NCI-H2171 treated with DMSO at 0.1 percent for 48 hours (cell line): ENCODE measurements at regions not wholly inside any gene's neighbourhood (a gene's known extent, or its start where the extent isn't known, plus 50 kb on each side); places are given as distances from the start of the nearest gene placed in this dataset.

ENCODE experiments used
- DNase-seq: peaks from one replicate; lab custom pipeline; 2025; lab: John Stamatoyannopoulos, UW

DNA sequence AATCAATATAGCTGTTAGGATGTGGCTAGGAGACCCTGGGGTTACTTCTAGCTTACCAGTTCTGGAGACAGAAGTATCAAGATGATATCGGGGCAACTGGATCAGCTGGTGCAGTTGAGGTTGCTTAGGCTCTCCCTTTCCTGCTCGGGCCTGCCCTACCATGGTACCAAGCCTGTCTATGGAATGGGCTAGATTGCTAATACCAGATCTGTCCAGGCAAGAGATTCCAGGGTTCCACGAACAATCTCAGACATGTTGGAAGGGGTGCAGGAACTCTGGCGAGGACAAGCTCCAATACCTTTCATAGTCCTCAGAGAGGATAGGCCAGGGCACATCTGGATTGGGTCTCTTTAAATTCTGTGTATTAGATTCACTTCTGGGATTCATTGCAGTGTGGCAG, 53.8 kb downstream of the ADM start:
- DNase-seq: no peak

DNA sequence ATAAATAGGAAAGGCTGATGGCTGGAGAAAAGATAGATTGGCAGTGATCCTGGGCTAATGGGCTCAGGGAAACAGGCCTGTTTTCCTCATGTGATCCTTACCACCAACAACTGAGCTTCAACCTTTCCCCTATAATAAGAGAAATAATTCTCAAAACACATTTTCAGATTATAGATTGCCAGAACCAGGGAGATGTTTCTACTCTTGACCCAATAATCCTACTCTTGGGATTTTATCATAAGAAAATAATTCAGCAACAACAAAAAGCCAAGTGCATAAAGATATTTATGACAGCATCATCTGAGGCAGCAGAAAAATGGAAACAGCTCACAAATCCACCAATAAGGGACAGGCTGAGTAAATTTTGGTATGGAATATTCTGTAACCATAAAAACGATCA, 54.3 kb downstream of the ADM start:
- no peak for DNase-seq

DNA sequence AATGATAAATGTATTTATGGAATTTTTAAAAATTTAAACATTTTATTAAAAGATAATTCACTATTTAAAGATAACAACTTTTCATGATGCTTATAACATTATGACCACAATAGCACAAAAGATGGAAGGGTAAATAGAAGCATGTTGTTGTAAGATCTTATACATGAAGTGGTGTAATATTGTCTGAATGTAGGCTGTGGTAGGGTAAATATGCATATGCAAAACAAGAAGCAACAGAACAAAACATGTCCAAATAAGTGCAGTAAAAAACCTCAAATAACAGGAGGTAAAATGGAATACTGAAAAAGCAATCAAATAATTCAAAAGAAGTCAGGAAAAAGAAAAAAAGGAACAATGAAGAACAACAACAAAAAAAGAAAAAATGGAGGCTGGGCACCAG, 56.0 kb downstream of the ADM start:
- no peak for DNase-seq

DNA sequence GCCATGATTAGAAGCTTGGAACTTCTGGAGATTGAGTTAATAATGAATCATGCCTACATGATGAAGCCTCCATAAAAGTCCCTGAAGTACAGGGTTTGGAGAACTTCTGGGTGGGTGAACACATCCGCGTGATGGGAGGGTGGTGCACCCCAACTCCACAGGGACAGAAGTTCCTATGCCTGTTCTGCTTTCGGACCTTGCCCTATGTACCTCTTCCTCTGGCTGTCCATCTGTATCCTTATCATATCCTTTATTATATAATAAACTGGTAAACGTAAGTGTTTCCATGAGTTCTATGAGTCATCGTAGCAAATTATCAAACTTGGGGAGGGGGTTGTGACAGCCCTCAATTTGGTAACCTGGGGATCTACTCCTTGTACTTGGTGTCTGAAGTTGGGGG, 60.2 kb downstream of the ADM start:
- no peak for DNase-seq

DNA sequence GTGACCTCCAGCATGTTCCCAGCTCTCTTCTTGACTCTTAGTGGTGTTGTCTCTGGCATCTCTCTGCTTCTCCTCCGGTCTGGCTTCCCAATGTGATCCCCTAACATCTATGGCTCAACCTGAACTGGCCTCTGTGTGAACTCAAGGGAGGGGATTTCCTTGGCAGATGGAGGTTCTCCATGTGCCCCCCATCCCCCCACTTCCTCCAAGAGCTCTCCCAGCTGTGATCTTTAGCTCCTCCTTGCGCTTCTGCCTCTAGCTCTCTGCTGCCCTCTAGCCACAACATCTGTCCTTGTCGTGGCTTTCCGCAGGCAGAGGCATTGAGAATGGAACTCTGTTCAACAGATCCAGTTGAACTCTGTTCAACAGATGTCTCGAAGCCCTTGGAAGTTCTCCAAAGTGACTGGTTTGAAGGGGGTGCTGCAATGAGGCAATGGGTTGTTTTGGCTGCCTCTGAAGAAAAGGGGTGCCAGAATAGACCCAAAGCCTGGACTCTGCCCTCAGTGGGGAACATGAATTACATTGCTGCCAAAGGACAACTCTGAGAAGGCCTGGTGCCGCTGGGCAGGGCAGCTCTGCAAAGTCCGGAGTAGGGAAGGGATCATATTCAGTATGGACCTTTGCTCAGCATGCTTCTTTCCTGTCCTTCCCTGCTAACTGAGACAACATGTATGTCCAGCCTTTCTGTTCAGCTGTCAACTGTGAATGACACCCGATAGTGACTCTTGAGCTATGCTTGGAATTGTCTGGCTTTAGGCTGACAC, 61.9 kb downstream of the ADM start:
- DNase-seq: peak; percentile 86

DNA sequence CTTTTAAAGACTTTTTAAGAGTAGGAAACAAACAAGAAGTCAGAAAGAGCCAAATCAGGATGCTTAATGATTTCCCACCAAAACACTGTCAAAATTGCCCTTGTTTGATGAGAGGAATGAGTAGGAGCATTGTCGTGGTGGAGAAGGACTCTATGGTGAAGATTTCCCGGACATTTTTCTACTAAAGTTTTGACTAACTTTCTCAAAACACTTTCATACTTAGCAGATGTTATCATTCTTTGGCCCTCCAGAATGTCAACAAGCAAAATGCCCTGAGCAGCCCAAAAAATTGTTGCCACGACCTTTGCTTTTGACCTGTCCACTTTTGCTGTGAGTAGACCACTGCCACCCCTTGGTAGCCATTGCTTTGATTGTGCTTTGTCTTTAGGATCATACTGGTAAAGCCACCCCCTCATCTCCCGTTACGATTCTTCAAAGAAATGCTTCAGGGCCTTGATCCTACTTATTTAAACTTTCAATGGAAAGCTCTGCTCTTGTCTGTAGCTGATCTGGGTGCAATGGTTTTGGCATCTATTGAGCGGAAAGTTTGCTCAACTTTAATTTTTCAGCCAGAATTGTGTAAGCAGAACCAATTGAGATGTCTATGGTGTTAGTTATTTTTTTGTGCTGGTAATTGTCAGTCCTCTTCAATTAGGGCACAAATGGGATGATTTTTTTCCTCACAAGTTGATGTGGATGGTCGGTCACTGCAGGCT, 67.2 kb downstream of the ADM start:
- DNase-seq: no peak

DNA sequence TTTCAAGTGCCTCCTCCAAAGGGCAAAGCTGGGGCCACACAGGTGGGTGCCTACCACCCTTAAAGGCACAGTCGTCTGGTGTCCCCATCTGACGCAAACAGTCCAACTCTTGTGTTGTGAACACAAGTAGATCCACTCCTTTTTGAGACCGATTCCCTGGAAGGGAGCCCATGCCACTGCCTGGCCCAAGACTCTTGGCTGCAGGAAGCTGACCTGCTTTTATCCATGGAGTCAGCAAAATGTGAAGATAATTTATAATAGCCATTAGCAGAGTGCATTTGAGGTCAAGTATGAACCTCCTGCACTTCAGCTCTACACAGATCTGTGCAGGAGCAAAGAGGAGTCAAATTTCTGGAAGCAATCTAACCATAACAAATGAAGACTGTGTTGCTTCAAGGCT, 68.5 kb downstream of the ADM start:
- peak; percentile 4 for DNase-seq

DNA sequence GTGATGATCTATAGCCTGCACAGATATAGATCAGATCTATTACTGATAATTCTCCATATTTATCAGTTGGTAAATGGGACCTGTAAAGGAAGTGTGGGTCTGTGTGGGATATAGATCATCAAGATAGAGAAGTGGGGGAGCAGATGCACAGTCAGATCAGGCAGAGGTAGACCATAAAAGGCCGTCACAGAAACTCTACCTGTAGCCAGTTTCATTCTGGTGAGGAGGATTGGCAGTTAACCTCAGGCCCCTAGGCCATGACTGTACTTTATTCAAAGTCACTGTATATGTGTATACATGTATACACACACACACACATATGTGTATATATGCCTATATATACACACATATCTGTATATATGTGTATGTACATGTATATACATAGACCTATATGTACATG, 69.1 kb downstream of the ADM start:
- DNase-seq: no peak

DNA sequence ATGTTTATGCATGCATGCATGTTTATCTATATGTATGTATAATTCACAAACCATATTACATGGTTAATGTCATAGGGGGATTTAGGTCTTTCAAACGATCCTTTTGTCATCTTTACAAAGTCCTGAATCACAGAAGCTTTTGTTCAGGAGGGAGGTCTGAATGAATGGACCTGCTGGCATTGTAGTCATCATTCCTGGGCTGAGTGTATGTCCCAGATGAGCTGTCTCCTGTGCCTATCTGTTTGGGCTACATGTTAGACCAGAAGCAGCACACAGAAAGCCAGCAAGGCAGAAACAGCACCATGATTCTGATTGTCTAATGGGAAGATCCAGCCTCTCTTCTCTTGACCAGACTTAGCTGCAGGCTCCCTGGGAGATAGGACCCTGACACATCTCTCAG, 69.5 kb downstream of the ADM start:
- no peak for DNase-seq

DNA sequence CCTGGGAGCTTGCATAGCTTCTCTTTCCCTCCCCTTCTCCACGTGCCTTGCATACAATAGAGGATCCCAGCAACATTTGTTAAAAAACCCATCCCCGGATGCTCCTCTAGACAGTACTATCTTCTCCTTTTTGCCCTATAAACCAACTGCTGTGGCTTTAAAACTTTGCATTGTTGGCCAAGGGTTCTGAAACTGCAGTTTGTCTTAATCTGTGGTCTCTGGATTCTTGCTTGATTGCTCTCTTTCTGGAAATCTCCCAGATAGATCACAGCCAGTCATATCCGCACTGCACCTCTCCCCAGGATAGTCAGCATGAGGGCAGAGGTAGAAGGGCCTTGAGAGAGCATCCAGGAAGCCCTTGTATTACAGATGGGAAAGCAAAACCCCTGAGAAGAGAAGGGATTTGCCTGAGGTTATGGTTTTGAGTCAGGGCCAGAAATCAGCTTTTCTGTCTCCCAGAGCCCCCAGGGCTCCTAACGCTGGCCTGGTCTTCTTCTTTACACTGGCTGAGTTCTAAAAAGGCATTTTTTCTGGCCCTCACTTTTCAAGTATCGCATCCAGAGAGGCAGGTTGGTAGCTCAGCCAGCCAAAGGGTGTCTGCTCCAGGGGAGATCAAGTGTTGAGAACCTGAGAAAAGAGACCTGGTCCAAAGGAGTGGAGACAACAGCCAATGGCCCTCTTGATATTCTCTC, 70.6 kb downstream of the ADM start:
- DNase-seq: no peak

DNA sequence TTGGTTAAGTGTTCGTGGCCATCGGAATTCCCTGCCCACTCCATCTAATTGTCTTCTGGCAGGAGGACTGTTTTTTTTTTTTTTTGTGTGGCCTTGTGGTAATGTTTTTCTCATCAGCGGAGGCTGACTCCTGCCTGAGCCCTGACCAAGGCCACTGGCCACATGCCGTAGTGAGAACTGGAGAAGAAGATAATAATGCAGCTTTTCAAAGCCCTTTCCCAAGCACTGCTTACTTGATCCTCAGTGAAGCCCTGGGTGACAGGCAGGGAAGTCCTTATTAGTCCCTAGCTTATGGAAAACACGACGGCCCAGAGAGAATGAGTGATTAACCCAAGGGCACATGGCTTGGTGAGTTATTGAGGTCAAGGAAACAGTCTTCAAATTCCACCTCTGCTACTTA, 71.2 kb downstream of the ADM start:
- DNase-seq: no peak

DNA sequence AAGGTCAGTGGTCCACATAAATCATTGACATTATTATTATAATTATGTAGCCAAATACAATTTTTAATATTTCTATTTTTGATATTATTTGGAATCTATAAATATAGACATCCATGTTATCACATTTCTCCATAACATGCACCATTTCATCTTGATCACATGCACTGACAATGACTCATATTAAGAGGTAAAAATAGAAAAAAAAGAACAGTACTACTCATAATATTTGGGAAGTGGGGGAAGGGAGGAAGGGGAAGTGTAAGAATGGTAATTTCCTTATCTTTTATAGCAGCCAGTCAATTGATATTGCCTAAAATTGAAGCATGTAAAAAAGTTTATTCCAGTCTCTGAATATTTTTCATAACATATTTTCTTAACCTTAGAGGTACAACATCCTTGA, 72.3 kb downstream of the ADM start:
- no peak for DNase-seq

DNA sequence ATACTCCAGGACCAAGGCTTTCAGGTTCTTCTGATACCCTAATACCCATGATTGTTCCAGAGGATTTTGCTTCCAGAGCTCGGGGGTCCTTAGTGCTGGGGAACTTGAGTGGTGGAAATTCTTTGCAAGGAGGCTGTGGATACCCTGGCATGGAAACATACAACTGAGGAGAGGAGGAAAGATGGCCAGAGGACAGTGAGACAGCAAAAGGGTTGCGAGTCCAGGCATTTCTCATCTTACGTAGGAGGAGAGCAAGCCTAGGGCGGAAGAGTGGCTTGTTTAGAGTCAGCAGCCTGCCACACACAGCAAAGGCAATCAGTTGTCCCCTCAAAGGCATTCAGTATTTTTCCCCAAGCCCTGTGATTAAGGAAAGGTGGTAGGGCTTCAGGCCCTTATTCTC, 73.5 kb downstream of the ADM start:
- no peak for DNase-seq

DNA sequence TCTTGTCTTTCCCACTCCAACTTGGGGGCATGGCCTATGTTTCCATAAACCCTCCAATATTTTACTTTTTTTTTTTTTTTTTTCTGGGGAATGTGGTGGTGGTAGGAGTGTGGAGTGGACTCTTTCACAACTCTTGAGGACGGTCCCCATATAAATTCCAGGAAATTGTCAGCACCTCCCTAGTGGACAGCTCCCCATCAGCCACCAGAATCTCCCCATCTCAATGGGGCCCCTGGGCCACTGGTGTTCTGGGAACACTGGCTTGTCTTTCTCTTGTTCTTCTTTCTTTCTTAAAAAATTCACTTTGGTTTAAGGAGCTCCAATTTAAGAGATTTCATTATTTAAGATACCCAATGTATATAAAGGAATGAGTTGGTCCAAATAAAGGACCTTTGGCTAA, 74.1 kb downstream of the ADM start:
- DNase-seq: no peak

DNA sequence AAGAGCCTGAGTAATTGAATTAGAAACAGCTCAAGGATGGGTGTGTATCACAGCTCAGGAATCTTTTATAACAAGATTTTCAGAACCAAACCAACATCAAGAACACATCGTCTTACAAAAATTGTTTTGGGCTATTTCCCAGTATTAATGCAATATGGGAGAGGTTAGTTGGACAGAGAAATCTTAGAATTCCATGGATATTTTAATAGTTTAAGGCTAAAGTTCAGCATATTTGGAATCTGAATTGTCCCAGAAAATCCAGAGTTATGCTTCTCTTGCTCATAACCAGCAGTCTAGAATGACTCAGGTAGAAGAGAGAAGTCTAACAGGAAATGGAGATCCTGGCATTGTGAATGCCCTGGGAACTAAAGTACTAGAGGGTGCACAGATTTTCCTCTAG, 74.6 kb downstream of the ADM start:
- no peak for DNase-seq

DNA sequence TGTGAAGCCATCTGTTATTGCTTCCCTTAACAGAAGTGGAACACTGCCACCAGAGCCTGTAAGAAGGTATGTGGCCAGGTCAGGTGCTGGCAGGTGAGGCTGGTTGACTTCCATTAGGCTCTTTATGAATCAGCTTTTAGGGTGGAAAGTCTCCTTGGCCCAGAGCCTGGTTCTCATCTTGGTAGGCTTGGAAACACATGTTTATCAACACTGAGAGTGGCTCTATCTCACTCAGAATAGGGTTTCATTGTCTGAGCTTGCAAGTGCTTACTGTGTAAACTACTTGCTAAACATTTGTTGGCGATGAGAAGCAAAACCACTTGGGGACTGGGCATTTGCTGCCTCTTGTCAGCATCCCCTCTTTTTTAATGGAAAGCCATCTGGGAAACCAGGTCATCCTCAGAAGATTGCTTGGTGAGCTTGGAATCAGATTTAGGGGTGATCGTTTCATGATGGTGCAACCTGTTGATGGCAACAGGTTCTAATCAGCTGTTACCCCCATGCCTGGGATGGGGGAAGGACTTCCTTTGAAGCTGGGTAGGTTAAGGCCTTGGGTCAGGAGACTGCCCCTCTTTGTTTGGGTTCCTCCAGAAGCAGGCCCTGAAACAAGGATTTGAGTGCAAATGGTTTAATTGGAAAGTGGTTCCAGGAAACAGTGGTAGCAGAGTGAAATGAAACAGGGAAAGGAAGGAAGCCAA, 75.0 kb upstream of the AMPD3 start:
- peak; percentile 26 for DNase-seq

DNA sequence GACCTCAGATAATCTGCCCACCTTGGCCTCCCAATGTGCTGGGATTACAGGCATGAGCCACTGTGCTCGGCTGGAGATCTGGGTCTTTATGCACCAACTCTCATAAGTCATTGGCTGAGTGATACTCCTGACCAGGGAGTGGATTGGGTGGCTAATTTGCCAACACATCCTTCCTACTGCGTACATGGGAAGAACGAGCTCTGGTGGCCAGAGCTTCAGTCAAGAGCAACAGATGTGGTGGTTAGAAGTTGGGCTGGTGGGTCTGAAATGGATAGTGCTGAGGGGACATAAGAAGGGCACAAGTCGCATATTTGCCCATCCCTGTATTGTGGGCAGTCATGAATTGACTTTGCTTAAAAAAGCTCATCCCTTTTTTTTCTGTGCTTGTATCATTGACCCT, 74.1 kb upstream of the AMPD3 start:
- no peak for DNase-seq

DNA sequence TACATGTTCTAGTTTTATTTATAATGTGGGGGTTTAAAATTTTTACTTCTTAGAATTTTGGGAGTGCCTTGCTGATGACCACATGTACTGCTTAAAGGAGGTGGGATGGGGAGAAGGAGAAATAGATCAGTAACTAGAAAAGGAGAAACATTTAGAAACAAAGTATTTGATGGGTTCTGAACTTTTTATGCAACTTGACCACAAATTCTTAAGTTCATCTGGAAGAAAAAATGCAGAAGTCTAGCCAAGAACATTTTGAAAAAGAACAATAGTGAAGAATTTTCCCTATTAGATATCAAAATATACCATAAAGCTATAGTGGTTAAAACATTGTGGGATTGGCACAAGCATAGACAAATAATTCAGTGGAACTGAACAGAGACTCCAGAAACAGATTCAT, 73.3 kb upstream of the AMPD3 start:
- no peak for DNase-seq

DNA sequence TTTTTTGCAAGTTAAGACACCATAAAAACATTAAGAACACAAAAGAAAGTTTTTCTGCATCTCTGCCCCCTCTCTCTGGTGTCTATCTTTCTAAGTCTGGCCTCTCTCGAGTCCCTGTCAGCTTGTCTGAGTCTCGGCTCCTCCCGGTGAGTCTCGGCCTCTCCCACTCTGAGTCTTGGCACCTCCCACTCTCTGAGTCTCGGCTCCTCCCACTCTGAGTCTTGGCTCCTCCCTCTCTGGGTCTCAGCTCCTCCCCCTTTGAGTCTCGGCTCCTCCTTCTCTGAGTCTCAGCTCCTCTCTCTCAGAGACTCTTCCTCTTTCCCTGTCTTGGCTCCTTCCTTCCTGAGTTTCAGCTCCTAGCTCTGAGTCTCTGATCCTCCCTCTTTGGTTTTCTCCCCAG, 72.5 kb upstream of the AMPD3 start:
- DNase-seq: no peak

DNA sequence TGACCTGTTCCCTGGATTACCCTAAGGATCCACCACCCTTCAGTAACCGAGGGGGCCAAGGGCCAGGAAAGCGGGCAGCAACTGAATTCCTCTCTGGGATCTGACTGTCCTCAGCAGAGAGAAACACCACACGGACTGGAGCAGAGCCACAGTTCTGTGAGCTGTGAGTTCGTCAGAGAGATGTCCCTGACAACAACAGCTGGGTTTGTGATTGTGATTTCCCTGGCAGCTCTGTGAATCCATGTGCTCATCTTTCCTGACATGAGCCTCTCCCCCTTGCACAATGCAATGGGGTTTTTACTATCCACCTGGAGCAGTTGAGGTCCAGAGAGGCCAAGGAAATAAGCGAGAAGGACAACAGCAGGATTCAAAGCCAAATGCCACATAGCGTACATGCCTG, 69.4 kb upstream of the AMPD3 start:
- DNase-seq: no peak

DNA sequence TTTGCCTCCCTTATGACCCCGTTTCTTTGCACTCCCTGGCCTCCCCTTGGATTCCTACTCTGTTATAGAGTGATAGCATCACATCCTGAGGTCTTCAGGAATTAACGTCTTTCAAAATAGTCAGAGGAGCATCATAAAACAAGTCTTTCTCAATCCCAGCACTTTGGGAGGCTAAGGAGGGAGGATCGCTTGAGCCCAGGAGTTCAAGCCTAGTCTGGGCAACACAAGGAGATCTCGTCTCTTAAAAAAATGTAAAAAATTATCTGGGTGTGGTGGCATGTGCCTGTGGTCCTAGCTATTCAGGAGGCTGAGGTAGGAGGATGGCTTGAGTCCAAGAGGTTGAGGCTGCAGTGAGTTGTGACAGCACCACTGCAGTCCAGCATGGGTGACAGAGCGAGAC, 68.7 kb upstream of the AMPD3 start:
- DNase-seq: no peak

DNA sequence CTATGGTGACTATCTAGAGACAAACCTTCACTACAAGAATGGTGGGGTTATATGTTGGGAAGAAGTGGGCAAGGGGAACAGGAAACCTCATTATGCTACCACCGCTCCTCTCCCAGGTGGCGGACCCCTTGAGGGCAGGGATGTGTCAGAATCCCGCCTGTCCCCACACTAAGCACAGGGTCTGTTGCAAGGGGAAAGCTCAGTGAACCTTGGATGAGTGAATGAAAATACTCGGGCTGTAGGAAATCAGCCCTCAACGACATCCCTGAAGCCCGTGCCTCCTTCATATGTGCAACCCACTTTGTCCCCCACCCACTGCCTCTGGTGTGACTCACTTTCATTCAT, 68.2 kb upstream of the AMPD3 start:
- no peak for DNase-seq
